ENCODE measurements at regions not wholly inside any gene's neighbourhood (a gene's known extent, or its start where the extent isn't known, plus 50 kb on each side); places are given as distances from the start of the nearest gene placed in this dataset.

DNA sequence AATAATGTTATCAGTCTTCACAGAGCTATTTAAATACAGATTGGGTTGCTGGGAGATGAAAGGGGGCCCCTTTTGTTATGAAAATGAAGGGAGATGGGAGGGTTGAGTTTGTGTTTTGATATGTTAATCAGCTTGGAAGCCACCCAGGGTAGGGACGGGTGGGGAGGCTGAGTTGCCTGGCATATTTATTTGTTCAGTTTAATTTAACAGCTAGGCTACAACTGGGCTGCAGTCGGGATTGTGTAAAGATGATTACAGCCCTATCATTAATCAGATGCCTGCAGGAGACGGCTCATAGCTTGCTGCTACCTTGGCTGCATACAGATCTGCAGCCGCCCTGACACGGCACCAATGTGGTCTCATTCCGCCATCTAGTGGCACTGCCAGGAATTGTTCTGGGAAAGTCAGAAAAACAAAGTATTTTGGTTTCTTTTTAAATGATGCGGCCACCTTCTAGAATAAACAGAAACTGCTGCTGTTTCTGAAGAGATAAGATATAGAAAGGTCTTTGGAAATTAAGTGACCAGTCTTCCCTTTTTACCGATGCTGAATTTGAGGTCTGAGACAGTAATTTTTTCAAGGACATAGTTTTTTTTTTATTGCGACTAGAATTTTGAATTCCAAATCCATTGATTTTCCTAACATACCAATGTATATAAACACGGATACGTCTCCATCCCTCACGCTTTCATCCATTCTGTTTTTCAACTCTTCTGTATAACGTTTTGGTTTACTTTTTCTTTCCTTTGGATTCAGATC lies 458.0 kb upstream of the ASIC2 start:
- Histone ChIP-seq H2AK9ac (replicated peaks; ENCODE audit: low read depth, low read length, poor library complexity) (no peak overlapping the region), H3K4me3 (ENCODE audit: insufficient read depth, low read depth, low read length) (no peak overlapping the region), H2BK20ac (ENCODE audit: low read depth, low read length) (no peak overlapping the region), H2AFZ (replicated peaks; ENCODE audit: low read length, poor library complexity) (peak overlapping the region; percentile 9), H4K5ac (ENCODE audit: low read depth, low read length) (no peak overlapping the region), H2BK120ac (ENCODE audit: low read depth, low read length) (no peak overlapping the region), H4K8ac (ENCODE audit: low read depth in 2 of 2, low read length in 2 of 2) (no peak overlapping the region), H4K91ac (ENCODE audit: insufficient read depth, low read depth, low read length) (no peak overlapping the region), H3K9me1 (ENCODE audit: insufficient read depth, low read length) (no peaks in the 10 kb centered on the region), H3K36me3 (ENCODE audit: control insufficient read depth, insufficient read depth, low read length) (no peaks in the 10 kb centered on the region), H3K14ac (replicated peaks; ENCODE audit: low read depth, low read length) (no peak overlapping the region), H2AK5ac (ENCODE audit: low read depth, low read length) (no peak overlapping the region), H3K27me3 (ENCODE audit: control insufficient read depth, insufficient read depth, low read length) (no peaks in the 10 kb centered on the region), H2BK5ac (ENCODE audit: low read depth, low read length, poor library complexity, severe bottlenecking) (no peak overlapping the region), H3K4me2 (ENCODE audit: low read depth, low read length) (no peak overlapping the region), H3K9me3 (ENCODE audit: control insufficient read depth, insufficient read depth, low read length) (no peaks in the 10 kb centered on the region), H3K4me1 (ENCODE audit: control insufficient read depth, insufficient read depth, low read length) (no peaks in the 10 kb centered on the region), H4K20me1 (ENCODE audit: insufficient read depth, low read length) (no peaks in the 10 kb centered on the region), H3K18ac (ENCODE audit: low read depth, low read length) (no peak overlapping the region), H3K27ac (ENCODE audit: insufficient read depth, low read length) (no peak overlapping the region), H3K23ac (ENCODE audit: low read depth, low read length) (no peak overlapping the region), H3K4ac (ENCODE audit: low read depth, low read length) (no peak overlapping the region), H2BK15ac (ENCODE audit: low read depth, low read length) (no peak overlapping the region), H3K9ac (ENCODE audit: low read depth, low read length) (no peak overlapping the region), H3K56ac (ENCODE audit: extremely low read depth, insufficient read depth, low read length) (no peak overlapping the region), H3K79me1 (ENCODE audit: low read depth in 1 of 2, low read length in 2 of 2) (no peaks in the 10 kb centered on the region)
- in situ Hi-C loops (cut with MboI; ENCODE audit: low sequenced_read_pairs) (loop anchor here (25.0 kb wide), 1 partner anchor 964 kb away; no protein-coding TSS in a partner anchor), dilution Hi-C loops (cut with HindIII; ENCODE audit: low sequenced_read_pairs, unreplicated experiment) (no loop called here), intact Hi-C loops (cut with micrococcal nuclease) (loop anchor here (1.0 to 5.0 kb wide), 7 partner anchors 26 to 1092 kb away; partner anchors contain the start of gene MYO1D)
- ATAC-seq (ENCODE audit: low read depth) (peak; percentile 93), DNase-seq (peak; percentile 42)
- ChIA-PET POLR2A (ENCODE audit: unreplicated experiment) (interaction anchor here (0.7 kb wide), 1 partner anchor 24 kb away, joined by 11 read pairs; no protein-coding TSS in a partner anchor), CTCF (interaction anchor here (0.5 to 1.6 kb wide), 7 partner anchors 9 to 1092 kb away, joined by 3 to 5 read pairs (median 3); no protein-coding TSS in a partner anchor)
- WGBS, 2 experiments (ENCODE audit: extremely low coverage in 2 of 2, insufficient read length in 1 of 2) = 0% methylated on average over 2 of the region's 13 CpGs; no CpG with 5 or more reads in 1 of the 2 experiments
- BruUV-seq (replicated peaks) = no TSS peak
- TF ChIP-seq RFX5 (IDR thresholded peaks at IDR 0.05; ENCODE audit: low read depth, low read length) (no peak), BHLHE40 (IDR thresholded peaks at IDR 0.05; ENCODE audit: low read depth, low read length) (no peak), CEBPB (IDR thresholded peaks at IDR 0.05; ENCODE audit: low read depth, low read length) (no peak), CHD1 (IDR thresholded peaks at IDR 0.05; ENCODE audit: low read depth, low read length) (no peak), CTCF (conservative IDR thresholded peaks at IDR 0.05; ENCODE audit: low read depth, low read length) (peak; percentile 90), POLR2A (IDR thresholded peaks at IDR 0.05; ENCODE audit: low read depth, low read length) (no peak), RCOR1 (IDR thresholded peaks at IDR 0.05; ENCODE audit: insufficient replicate concordance, low read length) (no peak), NFE2L2 (IDR thresholded peaks at IDR 0.05; ENCODE audit: low read depth, low read length) (no peak), MAZ (IDR thresholded peaks at IDR 0.05; ENCODE audit: borderline replicate concordance, low read depth, low read length) (no peak), MXI1 (IDR thresholded peaks at IDR 0.05; ENCODE audit: borderline replicate concordance, low read depth, low read length) (no peak), MAFK (IDR thresholded peaks at IDR 0.05; ENCODE audit: low read depth, low read length) (no peak), SMC3 (IDR thresholded peaks at IDR 0.05; ENCODE audit: low read depth, low read length) (peak; percentile 52), RAD21 (IDR thresholded peaks at IDR 0.05; ENCODE audit: low read length) (peak; percentile 82)
- TF ChIP-seq, protein P1, sequence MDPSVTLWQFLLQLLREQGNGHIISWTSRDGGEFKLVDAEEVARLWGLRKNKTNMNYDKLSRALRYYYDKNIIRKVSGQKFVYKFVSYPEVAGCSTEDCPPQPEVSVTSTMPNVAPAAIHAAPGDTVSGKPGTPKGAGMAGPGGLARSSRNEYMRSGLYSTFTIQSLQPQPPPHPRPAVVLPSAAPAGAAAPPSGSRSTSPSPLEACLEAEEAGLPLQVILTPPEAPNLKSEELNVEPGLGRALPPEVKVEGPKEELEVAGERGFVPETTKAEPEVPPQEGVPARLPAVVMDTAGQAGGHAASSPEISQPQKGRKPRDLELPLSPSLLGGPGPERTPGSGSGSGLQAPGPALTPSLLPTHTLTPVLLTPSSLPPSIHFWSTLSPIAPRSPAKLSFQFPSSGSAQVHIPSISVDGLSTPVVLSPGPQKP (IDR thresholded peaks at IDR 0.05; ENCODE audit: borderline replicate concordance, low read depth, low read length) = no peak
- TF ChIP-seq, protein P2, sequence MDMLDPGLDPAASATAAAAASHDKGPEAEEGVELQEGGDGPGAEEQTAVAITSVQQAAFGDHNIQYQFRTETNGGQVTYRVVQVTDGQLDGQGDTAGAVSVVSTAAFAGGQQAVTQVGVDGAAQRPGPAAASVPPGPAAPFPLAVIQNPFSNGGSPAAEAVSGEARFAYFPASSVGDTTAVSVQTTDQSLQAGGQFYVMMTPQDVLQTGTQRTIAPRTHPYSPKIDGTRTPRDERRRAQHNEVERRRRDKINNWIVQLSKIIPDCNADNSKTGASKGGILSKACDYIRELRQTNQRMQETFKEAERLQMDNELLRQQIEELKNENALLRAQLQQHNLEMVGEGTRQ (IDR thresholded peaks at IDR 0.05; ENCODE audit: low read depth, low read length) = no peak

All from IMR-90 (cell line).